ENCODE measurements at regions not wholly inside any gene's neighbourhood (a gene's known extent, or its start where the extent isn't known, plus 50 kb on each side); places are given as distances from the start of the nearest gene placed in this dataset.

- TF ChIP-seq CTCF (IDR thresholded peaks at IDR 0.05): no peak
Measured at GRCh38 chr12:46580445-46580844, 207.9 kb upstream of the SLC38A2 start.

GRCh38 chr12:46579474-46579873 lies 206.9 kb upstream of the SLC38A2 start:
- no peak for TF ChIP-seq CTCF (IDR thresholded peaks at IDR 0.05)

More at GRCh38 chr12:46580445-46580844, 207.9 kb upstream of the SLC38A2 start:
- Histone ChIP-seq H3K27ac (no peak overlapping the region), H3K9me3 (peaks cover 0 to 12% of the 10 kb centered on the region in 2 donors), H3K27me3 (no peaks in the 10 kb centered on the region), H3K4me1 (peaks cover 0 to 4% of the 10 kb centered on the region in 2 donors), H3K36me3 (no peaks in the 10 kb centered on the region), H3K4me3 (no peak overlapping the region)
- DNase-seq (ENCODE audit: low spot score): no peak

GRCh38 chr12:46578190-46578982 lies 205.8 kb upstream of the SLC38A2 start:
- Histone ChIP-seq H3K4me3 (no peak overlapping the region), H3K27ac (no peak overlapping the region), H3K36me3 (no peaks in the 10 kb centered on the region), H3K4me1 (peaks cover 0 to 14% of the 10 kb centered on the region in 2 donors), H3K27me3 (no peaks in the 10 kb centered on the region), H3K9me3 (no peaks in the 10 kb centered on the region)
- TF ChIP-seq CTCF (IDR thresholded peaks at IDR 0.05): no peak
- DNase-seq (ENCODE audit: low spot score): no peak

More at GRCh38 chr12:46579474-46579873, 206.9 kb upstream of the SLC38A2 start:
- no peak for DNase-seq (ENCODE audit: low spot score)
- H3K9me3 ChIP-seq: peaks cover 0 to 7% of the 10 kb centered on the region in 2 donors
- H3K4me3 ChIP-seq: no peak overlapping the region
- no peaks in the 10 kb centered on the region for H3K36me3 ChIP-seq
- H3K27ac ChIP-seq: no peak overlapping the region
- H3K27me3 ChIP-seq: no peaks in the 10 kb centered on the region
- peaks cover 0 to 4% of the 10 kb centered on the region in 2 donors for H3K4me1 ChIP-seq

- H3K9me3 ChIP-seq: no peaks in the 10 kb centered on the region
- TF ChIP-seq CTCF (IDR thresholded peaks at IDR 0.05): no peak
- H3K27ac ChIP-seq: no peak overlapping the region
- H3K27me3 ChIP-seq: no peaks in the 10 kb centered on the region
- H3K36me3 ChIP-seq: no peaks in the 10 kb centered on the region
- H3K4me1 ChIP-seq: peaks cover 0 to 22% of the 10 kb centered on the region in 2 donors
- H3K4me3 ChIP-seq: no peak overlapping the region
- no peak for DNase-seq (ENCODE audit: low spot score)
Measured at GRCh38 chr12:46577063-46577776, 204.6 kb upstream of the SLC38A2 start.

- peaks cover 0 to 22% of the 10 kb centered on the region in 2 donors for H3K4me1 ChIP-seq
- no peaks in the 10 kb centered on the region for H3K36me3 ChIP-seq
- H3K4me3 ChIP-seq: no peak overlapping the region
- no peak overlapping the region for H3K27ac ChIP-seq
- no peaks in the 10 kb centered on the region for H3K9me3 ChIP-seq
- no peaks in the 10 kb centered on the region for H3K27me3 ChIP-seq
- no peak for DNase-seq (ENCODE audit: low spot score)
- no peak for TF ChIP-seq CTCF (IDR thresholded peaks at IDR 0.05)
Measured at GRCh38 chr12:46574847-46575246, 202.3 kb upstream of the SLC38A2 start.

Measured in right atrium auricular region (tissue), 2 donors.